Stimulated activated CD8-positive, alpha-beta memory T cell treated with anti-CD3 and anti-CD28 coated beads, Interleukin-15, amount 100 ng/mL, for 48 hours (primary cell): ENCODE measurements at regions not wholly inside any gene's neighbourhood (a gene's known extent, or its start where the extent isn't known, plus 50 kb on each side); places are given as distances from the start of the nearest gene placed in this dataset.

Experiments
- DNase-seq, 2 donors: peaks; one replicate each; pipeline ENCODE4 v3.0.0-alpha.2; 2020; ENCODE audit warnings: low read depth in 2 of 2

DNA sequence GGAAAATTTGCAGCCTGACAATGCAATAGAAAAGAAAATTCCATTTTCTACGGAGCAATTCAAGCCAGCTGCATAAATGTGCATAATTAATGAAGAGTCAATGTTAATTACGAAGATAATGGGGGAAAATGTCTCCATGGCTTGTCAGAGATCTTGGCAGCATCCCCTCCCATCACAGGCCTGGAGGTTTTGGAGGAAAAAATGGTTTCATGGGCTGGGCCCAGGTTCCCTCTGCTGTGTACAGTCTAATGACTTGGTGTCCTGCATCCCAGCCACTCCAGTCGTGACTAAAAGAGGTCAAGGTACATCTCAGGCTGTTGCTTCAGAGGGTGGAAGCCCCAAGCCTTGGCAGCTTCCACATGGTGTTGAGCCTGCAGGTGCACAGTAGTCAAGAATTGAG is 779.7 kb downstream of the DCDC2C start:
- no peak for DNase-seq

GRCh38 chr2:4486971-4487370 is 783.6 kb downstream of the DCDC2C start:
- DNase-seq, result no peak

GRCh38 chr2:4499316-4500030 is 796.1 kb downstream of the DCDC2C start:
- DNase-seq, result no peak

- no peak for DNase-seq
These were observed 798.1 kb downstream of the DCDC2C start for GRCh38 chr2:4501525-4501924.

- DNase-seq, result no peak
These were observed 799.0 kb downstream of the DCDC2C start for GRCh38 chr2:4502230-4502843.

GRCh38 chr2:4507661-4508060 is 804.3 kb downstream of the DCDC2C start:
- DNase-seq, result no peak

DNA sequence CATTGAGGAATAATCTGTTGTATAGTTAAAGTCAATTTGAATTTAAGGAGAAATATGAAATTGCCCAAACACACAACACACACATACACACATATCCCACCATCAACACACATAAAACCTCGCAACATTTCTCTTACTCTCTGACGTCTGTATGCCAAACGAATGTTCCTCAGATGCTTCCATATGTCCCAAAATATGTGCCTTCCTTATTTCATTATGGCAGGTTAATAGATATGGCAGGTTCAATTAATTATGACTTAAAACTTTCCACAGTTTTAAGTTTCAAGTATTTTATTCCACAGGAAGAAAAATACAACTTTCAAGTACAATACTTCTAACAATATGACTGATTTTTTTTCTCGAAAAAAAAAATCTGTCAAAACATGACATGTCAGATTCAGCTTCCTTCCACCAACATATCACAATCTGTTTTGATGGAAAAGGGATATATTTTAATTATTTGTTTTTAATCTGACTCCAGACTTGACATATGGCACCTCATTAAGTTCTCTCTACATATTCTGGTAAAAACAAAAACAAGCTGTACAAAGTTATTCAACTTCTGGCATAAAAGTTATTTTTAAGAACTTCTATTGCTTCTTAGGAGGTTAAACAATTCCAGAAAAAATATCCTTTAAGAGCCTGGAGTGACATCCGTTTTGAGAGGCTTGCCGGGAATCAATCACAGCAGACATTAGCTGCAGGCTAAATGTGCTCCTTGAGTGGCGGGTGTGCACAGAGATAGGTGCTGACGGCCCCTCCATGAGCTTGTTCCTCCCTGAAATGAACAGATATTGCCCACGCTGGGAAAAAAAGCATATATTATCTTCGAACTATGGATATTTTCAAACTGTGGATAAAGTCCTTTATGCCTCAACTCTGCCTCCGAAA is 812.7 kb downstream of the DCDC2C start:
- no peak for DNase-seq

DNA sequence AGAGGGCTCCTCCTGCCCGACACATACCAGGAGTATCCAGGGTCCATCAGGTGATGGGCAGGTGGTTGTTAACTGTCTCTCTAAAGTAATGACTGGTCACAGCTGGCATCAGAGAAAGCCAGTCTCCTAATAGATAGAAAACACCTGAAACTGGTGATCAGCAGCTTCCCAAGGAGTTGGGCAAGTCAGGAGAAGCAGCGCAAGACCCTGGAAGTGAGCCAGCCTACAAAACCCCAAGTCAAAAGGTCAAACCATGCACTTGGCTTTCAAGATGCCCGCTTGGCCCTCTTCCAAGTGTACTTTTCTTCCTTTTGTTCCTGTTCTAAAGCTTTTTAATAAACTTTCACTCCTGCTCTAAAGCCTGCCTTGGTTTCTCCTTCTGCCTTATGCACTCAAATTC is 815.2 kb downstream of the DCDC2C start:
- DNase-seq, result no peak

DNA sequence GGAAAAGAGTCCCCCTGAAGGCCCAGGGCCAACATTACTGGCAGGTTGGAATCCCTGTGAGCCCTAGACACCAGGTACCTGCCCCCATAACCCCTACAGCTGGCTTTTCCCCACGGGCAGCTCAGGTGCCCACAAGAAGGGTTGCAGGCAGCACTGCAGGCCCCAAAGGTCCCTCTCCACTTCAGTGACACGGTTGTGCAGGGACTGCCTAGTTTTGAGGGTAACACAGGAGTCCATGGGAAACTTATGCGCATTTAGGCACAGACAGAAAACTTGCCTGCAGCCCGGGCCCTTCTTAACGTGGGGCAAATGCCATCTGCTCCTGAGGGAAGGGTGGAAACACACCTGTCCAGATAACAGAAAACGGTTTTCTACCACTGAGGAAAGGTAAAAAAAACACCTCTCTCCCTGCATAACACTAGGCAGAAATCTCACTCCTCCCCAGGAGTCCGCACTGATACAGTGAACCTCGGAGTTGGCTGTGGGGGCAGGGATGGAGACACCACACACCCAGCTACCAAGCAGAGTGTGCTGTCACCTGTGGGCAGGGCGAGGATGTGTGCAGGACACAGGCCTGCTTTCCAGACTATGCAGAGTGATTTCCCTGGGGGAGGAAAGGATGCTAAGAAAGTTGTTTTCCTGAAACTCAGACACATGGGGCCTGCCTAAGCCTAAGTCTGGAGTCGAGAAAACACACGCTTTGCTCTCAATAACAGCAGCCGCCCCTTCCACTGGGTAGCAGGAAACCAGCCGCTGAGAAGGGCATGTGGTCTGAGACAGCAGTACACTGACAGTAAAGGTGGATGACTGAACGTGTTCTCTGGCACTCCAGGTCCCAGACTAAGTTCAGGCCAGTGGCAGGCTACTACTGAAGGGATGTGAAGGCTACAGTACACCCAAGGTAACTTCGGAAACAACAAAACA is 819.4 kb downstream of the DCDC2C start:
- no peak for DNase-seq

DNA sequence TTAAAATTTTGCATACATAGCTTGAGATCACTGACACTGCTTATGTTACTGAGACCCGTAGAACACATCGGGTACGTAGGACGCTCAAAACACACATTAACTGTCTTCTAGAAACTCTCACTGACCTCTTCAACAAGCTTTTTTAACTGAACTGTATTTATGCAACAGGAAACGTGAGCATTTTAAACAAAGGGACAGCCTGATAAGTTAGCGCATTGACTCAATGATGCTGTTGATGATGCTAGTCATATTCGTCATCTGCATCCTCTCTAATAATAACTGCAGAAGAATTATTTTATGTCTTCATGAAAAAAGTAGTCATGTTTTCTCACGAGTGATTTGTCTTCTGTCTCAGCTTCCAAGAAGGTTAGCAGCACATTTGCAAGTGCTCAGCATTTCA is 824.0 kb downstream of the DCDC2C start:
- DNase-seq, result no peak

DNA sequence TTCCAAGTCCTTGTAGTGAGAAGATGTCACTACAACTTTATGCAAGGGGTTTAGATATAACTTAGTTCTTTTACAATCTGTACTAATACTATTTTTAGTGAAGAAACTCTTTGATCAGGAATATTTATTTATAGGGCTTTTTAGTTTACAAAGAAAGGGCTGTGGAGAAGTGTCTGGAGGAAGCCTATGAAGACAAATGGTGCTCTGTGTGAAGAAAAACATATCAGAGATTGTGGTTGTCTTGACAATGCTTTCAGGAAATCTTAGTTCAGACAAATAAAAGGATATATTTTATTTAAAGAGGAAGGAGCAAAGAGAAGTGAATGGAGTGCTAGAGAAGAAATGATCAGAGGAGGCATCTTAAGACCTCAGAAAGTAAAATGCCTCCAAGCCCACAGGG is 824.9 kb downstream of the DCDC2C start:
- DNase-seq, result no peak

DNA sequence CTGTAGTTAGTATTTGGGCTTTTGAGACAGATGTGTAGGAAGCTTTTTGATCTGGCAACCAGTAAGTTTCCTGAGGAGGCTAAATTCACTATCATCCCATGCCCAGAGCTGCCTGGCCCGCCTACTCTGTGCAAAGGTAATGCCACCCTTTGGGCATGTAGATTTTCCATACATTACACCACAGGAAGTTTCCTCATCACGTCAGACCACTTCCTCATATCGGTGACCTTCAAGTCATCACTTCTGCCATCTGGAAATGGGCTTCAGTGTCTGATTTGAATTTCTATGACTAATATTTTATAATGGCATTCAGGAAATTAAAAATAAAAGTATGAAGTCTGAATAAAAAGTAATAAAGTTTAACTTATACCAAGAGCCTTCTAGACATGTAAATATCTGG is 825.4 kb downstream of the DCDC2C start:
- DNase-seq, result no peak

DNA sequence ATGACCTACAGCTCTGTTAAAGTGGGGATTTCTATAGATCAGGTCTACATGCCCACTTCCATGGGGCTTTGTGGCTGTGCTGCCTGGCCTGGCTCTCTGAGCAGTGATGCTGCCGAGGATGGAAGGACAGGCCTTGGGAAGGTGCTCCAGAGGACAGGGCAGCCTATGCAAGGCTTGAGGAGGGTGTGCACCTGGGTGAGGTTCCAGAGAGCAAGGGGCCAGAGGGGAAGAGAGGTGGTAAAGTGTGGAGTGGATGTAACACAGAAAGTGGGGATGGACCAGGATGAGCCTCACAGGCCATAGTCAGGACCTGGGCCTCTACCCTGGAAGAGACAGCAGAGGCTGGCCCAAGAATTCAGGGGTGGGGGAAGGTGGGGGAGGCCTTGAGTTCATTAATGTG is 826.4 kb downstream of the DCDC2C start:
- no peak for DNase-seq

DNA sequence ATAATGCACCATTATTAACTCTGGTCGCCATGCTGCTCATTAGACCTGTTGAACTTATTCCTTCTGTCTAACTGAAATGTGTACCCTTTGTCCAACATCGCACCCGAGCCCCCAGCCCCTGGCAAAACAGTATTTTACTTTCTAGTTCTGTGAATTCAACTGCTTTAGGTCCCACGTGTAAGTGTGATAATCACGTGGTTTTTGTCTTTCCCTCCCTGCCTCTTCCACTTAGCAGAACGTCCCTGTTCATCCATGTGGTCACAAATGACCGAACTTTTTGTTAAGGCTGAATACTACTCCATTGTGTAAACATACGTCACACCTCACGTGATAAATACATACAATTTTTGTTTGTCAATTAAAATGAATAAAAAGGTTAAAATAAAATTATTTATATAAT is 826.9 kb downstream of the DCDC2C start:
- DNase-seq, result no peak

GRCh38 chr2:4533806-4534205 is 830.4 kb downstream of the DCDC2C start:
- DNase-seq, result no peak

DNA sequence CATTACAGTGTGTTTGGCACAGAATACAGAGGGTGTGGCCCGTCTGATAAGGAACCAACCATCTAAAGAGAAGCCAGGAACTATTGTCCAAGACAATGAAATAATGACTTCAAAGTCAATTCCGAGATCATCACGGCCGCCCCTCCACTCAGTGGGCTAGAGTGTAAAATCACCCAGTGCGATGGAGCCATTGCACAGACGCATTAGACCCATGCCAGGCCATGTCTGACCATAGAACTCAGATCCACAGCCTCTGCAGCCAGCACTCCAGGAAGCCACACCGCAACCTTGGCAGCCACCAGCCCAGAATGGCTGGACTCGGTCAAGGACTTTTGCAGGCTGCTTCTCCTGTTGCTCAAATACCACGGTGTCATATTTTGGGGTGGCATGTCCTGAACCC is 835.7 kb downstream of the DCDC2C start:
- DNase-seq, result no peak

GRCh38 chr2:4549666-4550210 is 846.4 kb downstream of the DCDC2C start:
- DNase-seq, result no peak

DNA sequence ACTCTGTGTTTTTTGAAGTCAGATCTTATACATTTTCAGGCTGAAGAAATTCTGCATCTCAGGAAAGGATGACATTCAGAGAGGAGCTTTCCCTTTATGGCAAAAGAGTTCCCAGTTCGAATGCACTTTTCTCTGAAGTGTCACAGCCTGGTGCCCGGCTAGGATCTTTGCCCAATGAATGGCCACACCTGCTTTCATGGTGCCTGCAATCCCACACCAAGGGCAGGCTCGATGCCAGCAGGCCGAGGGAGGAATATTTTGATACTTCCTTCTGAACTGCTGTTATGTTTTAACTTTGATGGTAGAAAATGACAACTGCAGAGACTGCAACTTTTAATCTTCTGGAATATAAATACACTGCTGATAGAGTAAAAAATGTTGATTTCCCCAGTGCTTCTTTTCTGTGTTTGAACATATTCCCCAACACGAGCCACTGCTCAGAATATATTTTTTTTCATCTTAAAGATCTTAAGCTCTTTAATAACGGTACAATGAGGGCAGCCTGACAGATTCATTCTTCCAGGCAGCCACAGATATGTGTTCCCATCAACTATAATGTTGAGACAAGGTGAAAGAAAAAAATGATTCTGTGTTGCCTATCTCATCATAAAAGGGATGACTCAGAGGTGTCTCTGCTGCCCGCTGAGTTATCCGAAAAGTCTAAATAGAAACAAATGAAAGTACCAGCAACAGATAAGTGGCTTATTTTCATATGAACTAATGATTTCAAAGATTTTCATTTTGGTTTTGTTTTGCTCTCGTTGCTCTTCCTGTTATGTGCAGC is 848.5 kb downstream of the DCDC2C start:
- no peak for DNase-seq

DNA sequence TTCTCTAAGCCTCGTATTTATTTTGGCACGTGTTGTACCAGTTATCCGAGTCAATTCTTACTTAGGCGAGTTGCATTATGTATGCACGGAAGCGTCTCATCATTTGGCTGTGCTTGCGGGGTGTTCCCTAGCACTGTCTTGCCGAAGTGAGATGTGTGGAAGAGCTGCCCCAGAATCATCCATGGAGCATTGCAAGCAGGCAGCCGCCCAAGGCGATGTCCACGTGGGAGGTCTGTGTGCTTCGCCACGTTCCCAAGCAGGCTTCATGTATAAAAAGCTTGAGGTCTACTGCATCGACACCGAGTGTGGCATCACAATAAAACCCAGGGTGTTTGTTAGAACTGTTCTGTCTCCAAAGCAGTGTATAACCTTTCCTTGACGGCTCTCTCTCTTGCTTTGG is 849.9 kb downstream of the DCDC2C start:
- no peak for DNase-seq

DNA sequence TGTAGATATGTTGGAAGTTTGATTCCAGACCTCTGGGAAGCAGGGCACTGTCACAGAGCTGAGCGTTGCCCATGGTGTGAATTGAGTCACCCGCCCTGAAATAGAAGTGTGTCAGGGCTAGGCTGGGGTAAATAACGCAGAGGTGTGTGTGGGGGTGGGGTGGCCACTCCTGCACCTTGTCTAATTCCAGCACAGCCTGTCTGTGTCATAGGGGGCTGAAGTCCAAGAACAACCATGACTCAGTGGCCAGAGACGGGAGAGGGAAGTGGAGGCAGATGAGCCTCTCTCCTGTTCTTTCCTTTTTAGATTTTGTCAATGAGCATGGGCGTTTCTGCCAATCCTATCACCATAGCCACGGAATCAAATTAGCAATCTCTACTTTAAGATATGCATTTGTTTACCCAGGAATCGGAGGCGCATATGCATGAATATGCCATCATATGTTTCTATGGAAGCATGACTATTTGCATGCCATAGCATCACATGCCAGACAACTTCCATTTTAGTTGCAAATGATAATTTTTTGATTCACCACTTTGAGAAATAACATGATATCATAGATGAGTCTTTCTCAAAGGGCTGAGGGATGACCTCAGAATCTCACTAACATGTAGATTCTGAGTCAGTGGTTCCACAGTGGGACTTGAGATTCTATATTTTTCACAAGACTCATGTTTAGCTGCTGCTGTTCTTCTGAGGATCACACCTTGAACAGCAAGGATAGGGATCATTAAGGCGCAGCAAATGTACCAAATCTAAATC is 852.9 kb downstream of the DCDC2C start:
- no peak for DNase-seq
